A549 (cell line): ENCODE measurements at regions not wholly inside any gene's neighbourhood (a gene's known extent, or its start where the extent isn't known, plus 50 kb on each side); places are given as distances from the start of the nearest gene placed in this dataset.

Source experiments
- CBX2 ChIP-seq: fragments of 200-600 bp; sonication (generic); IDR thresholded peaks from 2 replicates; pipeline ENCODE4 v1.6.1; 2016; ENCODE audit warnings: low read depth, mild to moderate bottlenecking, borderline replicate concordance
- TP53 ChIP-seq: fragments of 250-450 bp; sonication (Bioruptor Pico); IDR thresholded peaks from 2 replicates; pipeline ENCODE4 v1.5.0; 2021; ENCODE audit warnings: mild to moderate bottlenecking, moderate library complexity
- ZFP36 ChIP-seq: fragments of 450-650 bp; IDR thresholded peaks from 2 replicates; pipeline ENCODE4 v1.6.1; 2014; ENCODE audit warnings: borderline replicate concordance; ENCODE audit not compliant: partially characterized antibody

DNA sequence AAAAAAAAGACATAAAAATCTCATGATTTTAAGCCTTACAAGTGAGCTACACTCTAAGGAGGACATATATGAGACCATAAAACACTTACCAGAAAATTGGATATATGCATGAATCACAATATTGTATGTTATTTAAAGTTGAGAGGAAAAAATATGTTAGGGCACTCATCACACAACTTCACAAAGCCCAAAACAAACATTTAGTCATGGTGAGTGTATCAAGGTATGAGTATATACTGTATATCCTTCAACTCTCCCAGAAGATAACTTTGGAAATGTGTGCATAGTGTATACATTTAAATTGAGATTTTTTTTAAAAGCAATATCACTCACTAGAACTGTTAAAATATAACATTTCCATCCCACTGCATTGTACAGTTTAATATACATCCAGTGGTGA is 259.3 kb downstream of the SRGAP2C start:
- TF ChIP-seq ZFP36: no peak
- no peak for TF ChIP-seq TP53 (CRISPR knock-in tag)
- TF ChIP-seq CBX2: no peak
